HepG2 (cell line): ENCODE measurements at regions not wholly inside any gene's neighbourhood (a gene's known extent, or its start where the extent isn't known, plus 50 kb on each side); places are given as distances from the start of the nearest gene placed in this dataset.

Source experiments
- ATAC-seq: fragments of 200-7000 bp; cut with Tn5 transposase; 3 replicates; pipeline ENCODE4 v1.9.1; 2020; ENCODE audit warnings: mild to moderate bottlenecking, moderate library complexity
- BruUV-seq: library from RNA; stranded (reverse); fragments of 400-500 nt; replicated peaks from 2 replicates; lab custom pipeline; 2021; lab: Mats Ljungman, UMichigan
- CTCF ChIA-PET: fragments of 300-600 bp; formaldehyde crosslinking; extraction: SDS; loops from one replicate; lab custom pipeline; 2021; ENCODE audit warnings: low total read pairs, inconsistent platforms, low intra/inter-chr PET ratio; lab: Yijun Ruan, JAX
- POLR2A ChIA-PET: fragments of 350-600 bp; sonication (Branson Sonifier 250); formaldehyde crosslinking; loops from one replicate; lab custom pipeline; 2020; ENCODE audit warnings: antibody characterized with exemption, inconsistent platforms; lab: Yijun Ruan, JAX
- DNase-seq: peaks from one replicate; pipeline ENCODE4 v3.0.0-alpha.2; 2015; ENCODE audit warnings: low spot score
- FAIRE-seq: peaks from 3 replicates; lab custom pipeline; 2011; peaks lifted over from hg19 to GRCh38; lab: Jason Lieb, UNC
- H2AFZ ChIP-seq: one replicate; pipeline ENCODE4 v1.6.1; 2011; ENCODE audit warnings: low read length, inconsistent platforms
- H3K27ac ChIP-seq: fragments of 300-600 bp; 3 replicates; pipeline ENCODE4 v1.8.0; 2011; ENCODE audit warnings: mixed run types, mild to moderate bottlenecking, mixed read lengths, low read length, inconsistent platforms; ENCODE audit not compliant: insufficient read depth; ENCODE audit errors: extremely low read length
- H3K27me3 ChIP-seq, 2 experiments: fragments of 200-600 bp in 1 of 2; 2 replicates in 1 of 2; 3 replicates in 1 of 2; pipeline versions ENCODE4 v1.6.0 to v1.8.0; 2011; ENCODE audit warnings: low read length in 2 of 2, mild to moderate bottlenecking in 2 of 2, moderate library complexity in 2 of 2, inconsistent platforms in 1 of 2; ENCODE audit not compliant: insufficient read depth in 2 of 2, control insufficient read depth in 1 of 2
- H3K36me3 ChIP-seq, 2 experiments: fragments of 200-600 bp in 1 of 2; replicated peaks in 1 of 2; 2 replicates in 1 of 2; 3 replicates in 1 of 2; pipeline versions ENCODE4 v1.5.1 to v1.8.0; 2011; ENCODE audit warnings: low read length in 2 of 2, inconsistent platforms in 1 of 2; ENCODE audit not compliant: insufficient read depth in 2 of 2, control insufficient read depth in 1 of 2
- H3K4me1 ChIP-seq: 2 replicates; pipeline ENCODE4 v1.5.1; 2012; ENCODE audit warnings: low read length, inconsistent platforms; ENCODE audit not compliant: insufficient read depth
- H3K4me2 ChIP-seq: 2 replicates; pipeline ENCODE4 v1.6.0; 2011; ENCODE audit warnings: low read depth, low read length, inconsistent platforms
- H3K4me3 ChIP-seq, 3 experiments: fragments of 200-600 bp in 1 of 3; sonication (generic), shearing (Covaris generic) in 1 of 3; replicated peaks in 1 of 3; 2 replicates each; pipeline ENCODE4 v1.5.1; 2011 to 2016; ENCODE audit warnings: low read length in 3 of 3, inconsistent platforms in 2 of 3, low read depth in 2 of 3, mild to moderate bottlenecking in 2 of 3, control low read depth in 1 of 3, mixed read lengths in 1 of 3; ENCODE audit not compliant: insufficient read depth in 1 of 3
- H3K79me2 ChIP-seq: one replicate; pipeline ENCODE4 v1.6.1; 2011; ENCODE audit warnings: low read length, inconsistent platforms; ENCODE audit not compliant: insufficient read depth
- H3K9ac ChIP-seq: 2 replicates; pipeline ENCODE4 v1.6.0; 2011; ENCODE audit warnings: mild to moderate bottlenecking, low read depth, low read length, inconsistent platforms; ENCODE audit not compliant: insufficient read depth
- H3K9me3 ChIP-seq: 2 replicates; pipeline ENCODE4 v1.5.1; 2012; ENCODE audit warnings: mild to moderate bottlenecking, low read length
- H4K20me1 ChIP-seq: 2 replicates; pipeline ENCODE4 v1.6.0; 2011; ENCODE audit warnings: inconsistent platforms, mild to moderate bottlenecking, low read length, moderate library complexity; ENCODE audit not compliant: insufficient read depth
- ATF3 ChIP-seq: sonication (generic); formaldehyde crosslinking; IDR thresholded peaks from 2 replicates; pipeline ENCODE4 v1.4.0; 2020; ENCODE audit warnings: missing genetic modification reagents
- FLYWCH1 ChIP-seq: sonication (generic); formaldehyde crosslinking; IDR thresholded peaks from 2 replicates; pipeline ENCODE4 v1.8.1; 2023; ENCODE audit warnings: mild to moderate bottlenecking, missing genetic modification reagents
- HMGA1 ChIP-seq: sonication (generic); formaldehyde crosslinking; conservative IDR thresholded peaks from 2 replicates; pipeline ENCODE4 v1.4.0; 2020; ENCODE audit warnings: missing genetic modification reagents
- KAT8 ChIP-seq: IDR thresholded peaks from 2 replicates; pipeline ENCODE4 v1.6.1; 2016; ENCODE audit warnings: missing genetic modification reagents, missing compliant biosample characterization
- MAFF ChIP-seq: IDR thresholded peaks from 2 replicates; pipeline ENCODE4 v1.6.1; 2011; ENCODE audit warnings: low read depth, low read length, improper control_type of control experiment
- MAFK ChIP-seq, 2 experiments: IDR thresholded peaks in 1 of 2; conservative IDR thresholded peaks in 1 of 2; 2 replicates each; pipeline ENCODE4 v1.6.1; 2011; ENCODE audit warnings: improper control_type of control experiment in 2 of 2, low read length in 2 of 2
- ZMYM2 ChIP-seq: sonication (generic); formaldehyde crosslinking; IDR thresholded peaks from 2 replicates; pipeline ENCODE4 v1.8.0; 2022; ENCODE audit warnings: mild to moderate bottlenecking, missing genetic modification reagents
- ZNF142 ChIP-seq: sonication (generic); formaldehyde crosslinking; IDR thresholded peaks from 2 replicates; pipeline ENCODE4 v1.4.0; 2020; ENCODE audit warnings: missing genetic modification reagents
- ZNF235 ChIP-seq: sonication (generic); formaldehyde crosslinking; IDR thresholded peaks from 2 replicates; pipeline ENCODE4 v1.8.1; 2023; ENCODE audit warnings: mild to moderate bottlenecking, missing genetic modification reagents, borderline replicate concordance
- ZNF772 ChIP-seq: sonication (generic); formaldehyde crosslinking; IDR thresholded peaks from 2 replicates; pipeline ENCODE4 v1.5.0; 2020; ENCODE audit warnings: mild to moderate bottlenecking, missing genetic modification reagents
- ZNF780A ChIP-seq: sonication (generic); formaldehyde crosslinking; IDR thresholded peaks from 2 replicates; pipeline ENCODE4 v1.8.0; 2022; ENCODE audit warnings: mild to moderate bottlenecking, missing genetic modification reagents, moderate library complexity
- ZNF878 ChIP-seq: sonication (generic); formaldehyde crosslinking; IDR thresholded peaks from 2 replicates; pipeline ENCODE4 v1.8.1; 2023; ENCODE audit warnings: mild to moderate bottlenecking, missing genetic modification reagents, moderate library complexity
- WGBS: methylation state at CpG from one replicate; pipeline ENCODE4 v1.1.6; 2017; ENCODE audit warnings: low lambda C conversion rate; 5-methylcytosine and 5-hydroxymethylcytosine counted together
- in situ Hi-C: cut with HindIII; loops from 2 replicates; pipeline ENCODE4 v1.10.0; 2017; ENCODE audit warnings: low pct_unique_long_range_greater_than_20kb; ENCODE audit not compliant: extremely low pct_ligation_motif_present
- intact Hi-C: fragments of 100-400 bp; cut with micrococcal nuclease; formaldehyde crosslinking; loops from one replicate; pipeline ENCODE4 v1.10.0; 2022; ENCODE audit not compliant: unreplicated experiment
- TF ChIP-seq, protein P1 (sequence below): sonication (generic); formaldehyde crosslinking; IDR thresholded peaks from 2 replicates; pipeline ENCODE4 v1.5.0; 2020; ENCODE audit warnings: missing genetic modification reagents

DNA sequence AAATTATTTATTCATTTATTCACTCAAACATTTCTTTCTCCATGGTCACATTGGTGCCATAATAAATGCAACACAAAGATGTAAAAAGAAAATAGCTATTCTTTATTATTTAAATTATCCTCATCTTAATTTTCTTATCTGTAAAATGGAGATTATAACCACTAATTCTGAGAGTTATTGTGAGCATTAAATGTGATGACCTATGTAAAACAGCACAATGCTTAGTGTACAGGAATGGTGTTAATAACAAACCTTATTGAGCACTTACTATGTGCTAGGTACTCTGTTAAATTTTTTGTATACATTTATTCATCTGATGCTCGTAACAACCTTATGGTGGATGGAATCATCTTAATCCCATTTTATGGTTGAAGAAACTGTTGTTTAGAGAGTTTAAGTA is 84.6 kb downstream of the NTMT2 start:
- H3K4me2 ChIP-seq = no peak overlapping the region
- no peaks in the 10 kb centered on the region for H3K4me1 ChIP-seq
- intact Hi-C loops (no loop called here), in situ Hi-C loops (no loop called here)
- H3K27ac ChIP-seq = no peak overlapping the region
- H2AFZ ChIP-seq = no peak overlapping the region
- FAIRE-seq = no peak
- H3K4me3 ChIP-seq = no peak overlapping the region
- TF ChIP-seq MAFF (peak; percentile 50; the same call in 1 of the 2 replicates), ATF3 (CRISPR knock-in tag) (no peak), MAFK (conservative IDR thresholded peaks at IDR 0.05 in 1 of 2, IDR thresholded peaks at IDR 0.05 in 1 of 2; ENCODE audit: low read length in 2 of 2) (peak in 1 of 2 experiments; percentile 73; a peak in 2 of 4 replicates), ZNF780A (CRISPR knock-in tag) (no peak)
- no TSS peak for BruUV-seq
- ATAC-seq = no peak
- POLR2A ChIA-PET = no interaction called here
- CTCF ChIA-PET = no interaction called here
- no peaks in the 10 kb centered on the region for H3K79me2 ChIP-seq
- DNase-seq = no peak
- H3K36me3 ChIP-seq = no peaks in the 10 kb centered on the region
- no peaks in the 10 kb centered on the region for H4K20me1 ChIP-seq
- no peaks in the 10 kb centered on the region for H3K9me3 ChIP-seq
- H3K27me3 ChIP-seq = no peaks in the 10 kb centered on the region
- no peak overlapping the region for H3K9ac ChIP-seq
- WGBS = 4% methylated on average over 1 of the region's 1 CpG

- intact Hi-C loops (no loop called here), in situ Hi-C loops (no loop called here)
- ATAC-seq (no peak), FAIRE-seq (no peak), DNase-seq (no peak)
- Histone ChIP-seq H3K4me1 (no peaks in the 10 kb centered on the region), H3K36me3 (no peaks in the 10 kb centered on the region), H4K20me1 (no peaks in the 10 kb centered on the region), H2AFZ (no peak overlapping the region), H3K9ac (no peak overlapping the region), H3K79me2 (no peaks in the 10 kb centered on the region), H3K4me3 (no peak overlapping the region), H3K4me2 (no peak overlapping the region), H3K27me3 (no peaks in the 10 kb centered on the region), H3K27ac (no peak overlapping the region), H3K9me3 (no peaks in the 10 kb centered on the region)
- BruUV-seq = no TSS peak
- 7% methylated on average over 1 of the region's 1 CpG for WGBS
- ChIA-PET CTCF (no interaction called here), POLR2A (no interaction called here)
- no peak for TF ChIP-seq ZNF878
- TF ChIP-seq, protein P1, sequence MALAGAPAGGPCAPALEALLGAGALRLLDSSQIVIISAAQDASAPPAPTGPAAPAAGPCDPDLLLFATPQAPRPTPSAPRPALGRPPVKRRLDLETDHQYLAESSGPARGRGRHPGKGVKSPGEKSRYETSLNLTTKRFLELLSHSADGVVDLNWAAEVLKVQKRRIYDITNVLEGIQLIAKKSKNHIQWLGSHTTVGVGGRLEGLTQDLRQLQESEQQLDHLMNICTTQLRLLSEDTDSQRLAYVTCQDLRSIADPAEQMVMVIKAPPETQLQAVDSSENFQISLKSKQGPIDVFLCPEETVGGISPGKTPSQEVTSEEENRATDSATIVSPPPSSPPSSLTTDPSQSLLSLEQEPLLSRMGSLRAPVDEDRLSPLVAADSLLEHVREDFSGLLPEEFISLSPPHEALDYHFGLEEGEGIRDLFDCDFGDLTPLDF = no peak
- TF ChIP-seq ZNF772 (CRISPR knock-in tag) = no peak
- TF ChIP-seq ZMYM2 (CRISPR knock-in tag) = no peak
- no peak for TF ChIP-seq HMGA1 (CRISPR knock-in tag)
- no peak for TF ChIP-seq ZNF142 (CRISPR knock-in tag)
- TF ChIP-seq KAT8 (CRISPR knock-in tag) = no peak
- no peak for TF ChIP-seq ZNF235 (CRISPR knock-in tag)
- no peak for TF ChIP-seq FLYWCH1 (CRISPR knock-in tag)
Observed at GRCh38 chr1:170231662-170232061, 85.9 kb downstream of the NTMT2 start.
